ENCODE measurements at regions not wholly inside any gene's neighbourhood (a gene's known extent, or its start where the extent isn't known, plus 50 kb on each side); places are given as distances from the start of the nearest gene placed in this dataset.

- H3K9me3 ChIP-seq (replicated peaks in 1 of 2; ENCODE audit: control insufficient read depth in 1 of 2, insufficient read depth in 1 of 2, low read length in 2 of 2) = peaks cover 0 to 2% of the 10 kb centered on the region in 2 donors
- DNase-seq = no peak
- no peaks in the 10 kb centered on the region for H3K79me2 ChIP-seq (ENCODE audit: insufficient read depth, low read length)
- no peaks in the 10 kb centered on the region for H3K4me1 ChIP-seq (ENCODE audit: control insufficient read depth in 1 of 2, insufficient read depth in 2 of 2, low read length in 2 of 2)
- no peaks in the 10 kb centered on the region for H4K20me1 ChIP-seq (ENCODE audit: insufficient read depth, low read length)
- no peak for TF ChIP-seq CTCF (IDR thresholded peaks at IDR 0.05)
- no peak overlapping the region for H3K9ac ChIP-seq (ENCODE audit: insufficient read depth, low read length, poor library complexity, severe bottlenecking)
- Mint-ChIP-seq H3K27me3 (ENCODE audit: low read depth in 3 of 3) (peaks cover 0 to 2% (median 1%) of the 10 kb centered on the region in 3 donors), H3K27ac (no peak overlapping the region), H3K4me1 (no peaks in the 10 kb centered on the region), H3K36me3 (no peaks in the 10 kb centered on the region), H3K4me3 (no peak overlapping the region), H3K9me3 (peaks cover 2 to 40% (median 13%) of the 10 kb centered on the region in 7 donors)
- no peaks in the 10 kb centered on the region for H3K36me3 ChIP-seq (replicated peaks in 1 of 2; ENCODE audit: control insufficient read depth in 1 of 2, insufficient read depth in 2 of 2, low read length in 2 of 2)
- H3K4me2 ChIP-seq (replicated peaks; ENCODE audit: extremely low read depth, low read length, poor library complexity, severe bottlenecking) = no peak overlapping the region
- H3K4me3 ChIP-seq (replicated peaks in 1 of 3; ENCODE audit: low read depth in 2 of 3, low read length in 3 of 3) = no peak overlapping the region
- H3K27me3 ChIP-seq (ENCODE audit: control insufficient read depth in 2 of 2, insufficient read depth in 2 of 2, low read length in 2 of 2) = no peaks in the 10 kb centered on the region
- intact Hi-C loops (cut with micrococcal nuclease) = no loop called here
- WGBS (ENCODE audit: insufficient coverage) = no CpG with 5 or more reads among the region's 3 CpGs
- no peak overlapping the region for H2AFZ ChIP-seq (ENCODE audit: insufficient read depth, low read depth, low read length, poor library complexity, severe bottlenecking)
- H3K27ac ChIP-seq (ENCODE audit: low read depth in 1 of 2, low read length in 2 of 2) = no peak overlapping the region
Measured at GRCh38 chr17:72396121-72396520, 275.3 kb downstream of the SOX9 start.

- Mint-ChIP-seq H3K27me3 (ENCODE audit: low read depth in 3 of 3) (peaks cover 0 to 2% (median 1%) of the 10 kb centered on the region in 3 donors), H3K27ac (no peak overlapping the region), H3K4me3 (no peak overlapping the region), H3K9me3 (peaks cover 2 to 34% (median 13%) of the 10 kb centered on the region in 7 donors), H3K4me1 (no peaks in the 10 kb centered on the region), H3K36me3 (no peaks in the 10 kb centered on the region)
- no peak overlapping the region for H3K4me3 ChIP-seq (replicated peaks in 1 of 3; ENCODE audit: low read depth in 2 of 3, low read length in 3 of 3)
- H3K79me2 ChIP-seq (ENCODE audit: insufficient read depth, low read length) = no peaks in the 10 kb centered on the region
- no peak overlapping the region for H3K27ac ChIP-seq (ENCODE audit: low read depth in 1 of 2, low read length in 2 of 2)
- no peaks in the 10 kb centered on the region for H3K27me3 ChIP-seq (ENCODE audit: control insufficient read depth in 2 of 2, insufficient read depth in 2 of 2, low read length in 2 of 2)
- no peak overlapping the region for H2AFZ ChIP-seq (ENCODE audit: insufficient read depth, low read depth, low read length, poor library complexity, severe bottlenecking)
- intact Hi-C loops (cut with micrococcal nuclease) = no loop called here
- H3K36me3 ChIP-seq (replicated peaks in 1 of 2; ENCODE audit: control insufficient read depth in 1 of 2, insufficient read depth in 2 of 2, low read length in 2 of 2) = no peaks in the 10 kb centered on the region
- no peak overlapping the region for H3K4me2 ChIP-seq (replicated peaks; ENCODE audit: extremely low read depth, low read length, poor library complexity, severe bottlenecking)
- no peaks in the 10 kb centered on the region for H4K20me1 ChIP-seq (ENCODE audit: insufficient read depth, low read length)
- DNase-seq = no peak
- WGBS (ENCODE audit: insufficient coverage) = no CpG with 5 or more reads among the region's 2 CpGs
- H3K9me3 ChIP-seq (replicated peaks in 1 of 2; ENCODE audit: control insufficient read depth in 1 of 2, insufficient read depth in 1 of 2, low read length in 2 of 2) = peaks cover 0 to 2% of the 10 kb centered on the region in 2 donors
- no peaks in the 10 kb centered on the region for H3K4me1 ChIP-seq (ENCODE audit: control insufficient read depth in 1 of 2, insufficient read depth in 2 of 2, low read length in 2 of 2)
- H3K9ac ChIP-seq (ENCODE audit: insufficient read depth, low read length, poor library complexity, severe bottlenecking) = no peak overlapping the region
- TF ChIP-seq CTCF (IDR thresholded peaks at IDR 0.05) = no peak
Measured at GRCh38 chr17:72397223-72397667, 276.4 kb downstream of the SOX9 start.
